Nucleus accumbens (tissue), 56 donors: ENCODE measurements at regions not wholly inside any gene's neighbourhood (a gene's known extent, or its start where the extent isn't known, plus 50 kb on each side); places are given as distances from the start of the nearest gene placed in this dataset.
"Not testable (repeated sequence)": the region's sequence is repeated elsewhere in the genome, so short reads cannot be mapped to it uniquely, and the experiment has no call there.

Source experiments
- DNase-seq, 56 donors: peaks; one replicate each; lab custom pipeline; 2025; lab: John Stamatoyannopoulos, UW

DNA sequence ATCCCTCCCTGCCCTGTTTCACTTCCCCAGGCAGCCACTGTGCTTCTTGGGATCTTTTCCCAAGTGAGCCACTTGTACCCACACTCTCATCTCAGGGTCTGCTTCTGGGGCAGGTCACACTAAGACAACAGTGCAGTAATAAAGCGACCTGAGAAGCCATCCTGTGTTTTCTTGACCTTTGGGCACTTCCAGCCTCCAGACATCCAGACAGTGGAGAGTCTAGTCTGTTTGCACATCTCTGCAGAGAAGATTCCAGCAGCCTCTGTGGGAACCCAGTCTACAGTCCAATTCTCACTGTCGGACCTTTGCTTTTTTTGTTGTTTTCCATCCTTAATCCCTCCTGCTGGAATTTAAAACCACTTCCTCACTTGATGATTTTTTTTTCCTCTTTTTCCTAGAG, 50.3 kb upstream of the ATP6AP2 start:
- no peak for DNase-seq

DNA sequence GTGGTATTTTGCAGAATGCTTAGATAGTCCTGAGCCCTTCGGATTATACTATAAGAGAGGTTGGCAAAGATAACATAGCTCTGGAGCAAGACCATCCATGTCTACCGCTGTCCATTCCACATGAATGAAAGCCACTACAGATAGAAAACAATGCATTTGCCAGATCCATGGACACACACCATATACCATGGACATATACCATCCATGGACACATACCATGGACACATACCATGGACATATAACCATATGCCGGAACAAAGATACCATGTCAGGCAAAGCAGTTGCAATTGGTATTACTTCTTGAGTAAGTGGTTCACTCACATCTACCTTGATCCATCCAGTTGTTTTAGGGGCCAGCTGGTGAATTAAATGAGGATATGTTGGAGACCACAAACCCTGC, 53.2 kb upstream of the ATP6AP2 start:
- no peak for DNase-seq

DNA sequence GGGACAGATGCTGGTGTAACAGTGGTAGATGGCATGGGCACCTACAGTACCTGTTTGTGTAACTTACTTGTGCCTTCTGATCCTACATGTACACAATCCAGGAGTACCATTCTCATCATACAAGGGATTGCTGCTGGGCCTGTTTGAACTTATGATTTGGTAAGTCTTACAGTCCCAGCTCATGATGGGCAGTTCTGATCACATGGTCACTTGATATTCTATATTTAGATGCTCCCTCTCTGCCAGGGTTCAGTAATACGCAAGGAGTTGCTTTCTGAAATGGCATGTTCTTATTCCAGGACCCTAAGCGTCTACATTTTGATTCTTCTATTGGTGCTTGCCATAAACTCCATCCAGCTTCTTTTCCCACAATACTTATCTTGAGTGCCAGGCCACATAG, 54.4 kb upstream of the ATP6AP2 start:
- no peak for DNase-seq

DNA sequence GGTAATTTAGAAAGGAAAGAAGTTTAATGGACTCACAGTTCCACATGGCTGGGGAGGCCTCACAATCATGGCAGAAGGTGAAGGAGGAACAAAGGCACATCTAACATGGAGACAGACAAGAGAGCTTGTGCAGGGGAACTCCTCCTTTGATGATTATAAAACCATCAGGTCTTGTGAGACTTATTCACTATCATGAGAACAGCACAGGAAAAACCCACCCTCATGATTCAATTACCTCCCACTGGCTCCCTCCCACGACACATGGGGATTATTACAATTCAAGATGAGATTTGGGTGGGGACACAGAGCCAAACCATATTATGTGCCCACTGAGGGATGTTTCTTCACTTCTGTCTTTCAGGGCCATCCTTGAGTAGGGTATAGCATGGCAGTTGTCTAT, 54.9 kb upstream of the ATP6AP2 start:
- DNase-seq, result not testable (repeated sequence)

- DNase-seq, result no peak
These were observed 56.3 kb upstream of the ATP6AP2 start for GRCh38 chrX:40524423-40524822.

GRCh38 chrX:40523852-40524251, 56.9 kb upstream of the ATP6AP2 start:
- no peak for DNase-seq

DNA sequence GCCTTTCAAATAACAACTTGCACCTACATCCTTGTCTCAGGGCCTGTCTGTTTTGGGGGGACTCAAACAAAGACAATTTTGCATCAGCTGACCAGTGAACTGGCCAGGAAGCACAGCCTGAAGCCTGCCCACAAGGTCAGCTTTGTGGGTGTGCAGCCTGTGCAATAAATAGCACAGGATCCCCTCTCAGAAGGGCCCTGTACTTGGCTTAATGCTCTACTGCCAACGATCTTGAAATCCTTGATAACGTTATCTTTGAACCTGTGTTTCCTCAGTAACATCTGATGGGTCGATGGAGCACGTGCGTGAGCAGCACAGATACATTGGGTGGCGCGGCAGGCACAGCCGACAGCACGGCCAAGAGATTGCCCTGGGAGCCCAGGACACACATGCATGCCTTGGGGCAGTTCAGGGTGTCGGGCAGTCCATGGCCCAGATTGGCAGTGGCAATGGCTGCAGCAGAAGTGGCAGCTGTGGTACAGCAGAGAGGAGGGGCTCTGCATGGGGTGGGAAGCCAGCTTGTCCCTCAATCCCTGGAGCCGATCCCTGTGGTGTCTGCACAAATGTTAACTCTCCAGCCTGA, 58.8 kb upstream of the ATP6AP2 start:
- peak in 21 of 56 donors; percentile 0 to 26 (median 6) for DNase-seq

GRCh38 chrX:40514376-40514775, 66.4 kb upstream of the ATP6AP2 start:
- no peak for DNase-seq

DNA sequence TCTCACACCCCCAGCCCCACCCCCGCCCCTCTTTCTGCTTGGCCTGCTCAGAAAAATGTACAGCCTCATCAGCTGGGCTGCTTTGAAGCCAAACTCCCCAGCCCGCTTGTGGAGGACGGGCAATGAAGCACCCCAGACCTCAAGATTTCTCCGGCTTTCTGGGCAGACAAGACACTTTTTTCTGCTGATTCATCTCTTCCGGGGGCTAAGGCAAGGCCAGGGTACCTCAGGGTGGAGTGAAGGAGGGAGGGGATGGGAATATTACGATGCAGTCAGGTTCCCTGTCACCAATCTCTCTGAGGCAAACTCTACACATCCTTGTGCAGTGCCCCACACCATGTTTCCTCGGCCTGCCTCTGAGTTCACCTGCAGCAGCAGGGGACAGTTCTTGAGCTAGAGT, 66.9 kb upstream of the ATP6AP2 start:
- no peak for DNase-seq

DNA sequence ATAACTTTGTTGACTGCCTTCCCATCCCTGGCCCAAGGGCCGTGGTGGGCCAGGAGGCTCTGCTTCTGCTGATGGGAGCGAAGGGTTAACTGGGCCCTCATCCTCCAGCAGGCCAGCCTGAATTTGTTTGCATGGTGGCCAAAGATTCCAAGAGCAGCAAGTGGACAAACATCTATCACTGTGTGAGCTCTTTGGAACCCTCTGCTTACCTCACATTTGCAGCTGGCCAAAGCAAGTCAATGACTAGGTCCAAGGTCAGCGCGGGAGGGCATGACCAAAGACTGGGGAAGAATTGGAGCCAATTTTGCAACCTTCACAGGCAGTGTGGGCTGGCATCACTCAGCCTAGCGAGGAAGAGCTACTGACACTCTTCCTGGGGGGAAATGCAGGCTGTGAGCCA, 67.8 kb upstream of the ATP6AP2 start:
- no peak for DNase-seq

DNA sequence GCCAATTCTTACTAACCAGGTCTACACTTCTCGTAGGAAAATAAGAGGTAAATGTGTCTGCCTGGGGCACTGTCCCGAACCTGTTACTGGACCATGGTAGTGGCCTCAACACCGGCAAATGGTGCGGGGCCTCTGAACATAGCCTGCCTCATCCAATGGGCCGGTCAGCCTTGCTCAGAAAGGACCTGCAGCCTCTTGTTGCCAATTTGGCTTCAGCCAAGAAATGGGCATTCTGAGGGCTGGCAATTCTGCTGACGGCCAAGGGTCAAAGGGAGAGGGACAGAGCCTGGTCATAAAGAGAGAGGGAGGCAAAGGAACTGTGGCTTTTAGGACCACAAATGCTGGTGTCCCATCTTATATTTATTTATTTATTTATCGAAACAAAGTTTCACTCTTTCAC, 69.5 kb upstream of the ATP6AP2 start:
- no peak for DNase-seq

DNA sequence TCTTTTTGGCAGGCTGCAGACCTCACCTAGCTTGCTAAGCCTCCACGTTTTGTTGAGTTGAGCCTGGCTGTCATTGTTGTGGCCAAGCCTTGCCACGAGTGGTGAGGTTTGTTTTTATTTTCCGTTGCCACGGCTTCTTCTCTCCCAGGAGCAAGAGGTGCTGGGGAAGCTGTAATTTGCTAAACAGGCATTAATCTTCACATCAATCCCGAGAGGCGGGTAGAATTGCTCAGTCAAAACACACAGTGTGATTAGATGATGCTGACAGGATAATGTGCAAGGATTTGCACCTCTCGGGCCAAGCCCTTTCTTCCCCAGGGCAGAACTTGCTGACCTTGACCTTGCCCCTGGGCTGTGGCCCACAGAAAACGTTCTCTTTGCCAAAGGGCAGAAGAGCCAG, 72.2 kb upstream of the ATP6AP2 start:
- DNase-seq, result no peak

DNA sequence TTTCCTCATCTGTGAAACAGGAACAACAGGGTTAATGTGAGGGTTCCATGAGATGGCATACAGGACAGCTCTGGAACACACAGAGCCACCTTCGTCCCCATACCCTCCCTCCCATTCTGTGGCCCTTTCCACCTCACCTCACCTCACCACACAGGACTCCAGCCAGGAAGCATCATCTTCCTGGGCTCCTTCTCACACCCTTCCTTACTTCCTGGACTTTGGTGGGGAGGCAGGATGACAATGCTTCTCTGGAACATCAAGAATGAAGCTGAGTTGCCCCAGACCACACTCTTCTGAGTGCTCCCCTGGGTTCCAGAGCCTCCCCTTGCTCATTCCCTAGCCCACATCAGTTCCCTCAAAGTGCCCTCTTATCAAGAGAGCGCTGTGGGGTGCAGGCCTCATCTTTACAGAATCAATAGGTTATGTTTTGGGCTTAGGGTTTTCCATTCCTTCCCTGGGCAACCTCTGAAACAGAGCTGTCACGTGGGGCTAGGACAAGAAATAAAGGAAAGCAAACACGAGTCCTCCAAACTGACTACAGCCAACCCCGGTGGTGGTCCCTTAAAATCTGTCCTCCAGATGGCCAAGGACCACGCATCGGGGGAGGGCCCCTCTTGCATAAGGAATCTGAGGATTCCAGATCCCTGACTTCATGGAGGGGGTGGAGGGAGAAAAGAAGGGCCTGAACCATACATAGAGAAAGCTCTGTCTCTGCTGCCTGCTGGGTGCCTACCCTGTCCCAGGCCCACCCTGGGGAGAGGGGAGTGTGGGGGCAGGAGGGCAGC, 74.4 kb upstream of the ATP6AP2 start:
- DNase-seq, result no peak

DNA sequence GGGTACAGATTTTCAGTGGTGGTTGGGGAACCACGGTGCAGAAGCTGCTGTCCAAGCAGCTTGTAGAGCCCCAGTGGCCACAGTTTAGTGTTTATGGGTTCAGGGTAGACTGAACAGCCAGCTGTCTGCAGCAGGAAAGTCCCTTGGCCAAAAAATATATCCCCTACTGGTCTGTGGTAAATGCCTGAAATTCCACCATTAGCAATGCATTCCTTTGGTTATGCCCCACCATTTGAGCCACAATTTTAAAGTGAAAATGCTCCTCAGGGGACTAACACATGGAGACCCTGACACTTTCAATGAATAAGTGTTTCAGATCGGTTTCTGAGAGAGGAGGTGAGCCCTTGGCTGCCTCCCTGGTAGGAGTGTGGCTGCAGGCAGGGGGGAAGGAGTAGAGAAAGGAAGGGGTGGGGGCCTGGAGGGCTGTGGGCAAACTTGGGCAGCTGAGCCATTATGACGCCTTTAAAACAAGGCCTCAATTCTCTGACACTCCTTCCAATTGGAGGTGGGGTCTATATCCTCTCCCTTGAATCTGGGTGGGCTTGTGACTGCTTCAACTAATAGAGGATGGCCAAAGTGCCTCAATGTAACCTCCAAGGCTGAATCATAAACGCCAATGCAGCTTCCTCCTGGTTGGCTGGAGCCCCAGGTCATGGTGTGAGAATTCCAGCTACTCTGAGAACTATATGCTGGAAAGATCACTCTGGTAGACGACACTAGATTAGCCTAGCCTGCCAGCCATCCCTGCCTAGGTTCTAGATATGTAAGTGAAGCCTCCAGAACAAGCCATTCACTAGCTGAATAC, 75.8 kb upstream of the ATP6AP2 start:
- no peak for DNase-seq

- no peak for DNase-seq
These were observed 77.7 kb upstream of the ATP6AP2 start for GRCh38 chrX:40503094-40503493.

- DNase-seq, result no peak
These were observed 78.1 kb upstream of the ATP6AP2 start for GRCh38 chrX:40502688-40503087.

GRCh38 chrX:40501164-40501855, 79.5 kb upstream of the ATP6AP2 start:
- no peak for DNase-seq

GRCh38 chrX:40496728-40497127, 84.0 kb upstream of the ATP6AP2 start:
- peak in 27 of 56 donors; percentile 0 to 39 (median 2) for DNase-seq

GRCh38 chrX:40495659-40496058, 85.1 kb upstream of the ATP6AP2 start:
- no peak for DNase-seq

DNA sequence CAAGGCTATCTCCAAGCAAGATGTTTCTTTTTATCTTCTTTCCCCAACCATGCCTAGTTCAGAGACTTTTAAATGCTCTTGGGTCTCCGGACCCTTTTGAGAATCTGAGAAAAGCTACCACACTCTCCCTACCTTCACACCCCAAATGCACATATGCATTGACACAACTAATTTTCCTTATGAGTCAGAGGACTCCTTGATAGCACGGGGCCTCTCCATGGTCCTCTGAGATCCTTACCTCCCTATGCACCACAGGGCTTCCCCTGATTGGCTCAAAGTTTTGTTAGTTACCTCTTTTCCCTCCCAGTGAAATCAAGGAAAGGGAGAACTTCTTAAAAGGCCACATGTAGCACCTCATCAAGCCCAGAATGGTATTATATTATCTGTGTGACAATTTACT, 86.8 kb upstream of the ATP6AP2 start:
- no peak for DNase-seq

DNA sequence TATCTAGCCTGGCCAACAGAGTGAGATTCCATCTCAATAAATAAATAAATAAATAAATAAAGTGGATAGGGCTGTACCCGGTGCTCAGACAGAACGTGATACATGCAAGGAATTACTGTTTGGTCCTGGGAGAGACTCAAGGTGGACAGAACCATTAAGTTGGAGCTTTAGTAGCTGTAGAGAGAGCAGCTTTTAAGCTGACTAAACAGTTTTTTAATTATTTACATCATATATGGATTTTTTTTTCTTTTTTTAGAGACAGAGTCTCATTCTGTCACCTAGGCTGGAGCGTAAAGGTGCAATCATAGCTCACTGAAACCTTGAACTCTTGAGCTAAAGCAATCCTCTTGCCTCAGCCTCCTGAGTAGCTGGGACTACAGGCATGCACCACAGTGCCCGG, 92.5 kb upstream of the ATP6AP2 start:
- no peak for DNase-seq
